Forelimb muscle (tissue), 1 donor: ENCODE measurements at regions not wholly inside any gene's neighbourhood (a gene's known extent, or its start where the extent isn't known, plus 50 kb on each side); places are given as distances from the start of the nearest gene placed in this dataset.

Source experiments
- DNase-seq: peaks from one replicate; pipeline ENCODE4 v3.0.0-alpha.2; 2013; ENCODE audit warnings: low read depth

DNA sequence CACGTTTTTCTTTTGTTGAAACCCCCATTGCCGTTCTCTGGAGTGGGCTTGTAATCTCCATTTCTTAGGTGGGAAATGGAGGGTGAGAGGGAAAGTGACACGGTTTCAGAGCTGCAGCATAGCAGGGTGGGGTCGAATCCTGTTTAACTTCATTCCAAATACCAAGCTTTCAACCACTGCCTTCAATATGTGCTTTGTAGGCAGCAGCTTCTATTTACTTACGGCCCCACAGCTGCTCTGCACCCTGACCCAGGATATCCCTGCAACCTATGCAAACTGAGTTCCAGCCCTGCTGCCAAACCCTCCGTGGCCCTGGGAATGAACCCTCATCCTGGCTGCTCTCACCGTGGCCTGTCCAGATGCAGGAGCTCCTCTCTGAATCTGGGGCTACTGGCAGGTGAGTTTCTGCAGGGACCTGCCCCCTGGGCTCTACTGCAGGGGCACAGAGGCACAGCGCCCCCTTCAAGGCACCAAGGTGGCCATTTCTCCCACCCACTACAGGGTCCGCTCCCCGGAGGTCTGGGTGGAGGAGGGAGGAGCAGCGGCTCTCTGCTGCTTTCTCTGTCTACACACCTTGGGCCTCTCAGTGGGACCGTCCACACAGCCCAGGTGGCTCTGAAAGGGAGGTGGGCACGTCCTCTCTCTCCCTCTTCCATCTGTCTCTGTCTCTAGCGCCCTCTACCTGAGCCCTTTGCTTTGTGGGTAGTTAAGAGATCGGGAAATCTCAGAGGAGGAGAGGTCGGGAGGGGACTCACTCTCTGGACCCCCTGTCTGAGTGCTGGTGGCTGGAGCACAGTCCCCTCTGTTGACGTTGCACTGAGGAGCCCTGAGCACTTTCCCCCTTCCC, 279.1 kb downstream of the BRD1 start:
- DNase-seq = no peak

DNA sequence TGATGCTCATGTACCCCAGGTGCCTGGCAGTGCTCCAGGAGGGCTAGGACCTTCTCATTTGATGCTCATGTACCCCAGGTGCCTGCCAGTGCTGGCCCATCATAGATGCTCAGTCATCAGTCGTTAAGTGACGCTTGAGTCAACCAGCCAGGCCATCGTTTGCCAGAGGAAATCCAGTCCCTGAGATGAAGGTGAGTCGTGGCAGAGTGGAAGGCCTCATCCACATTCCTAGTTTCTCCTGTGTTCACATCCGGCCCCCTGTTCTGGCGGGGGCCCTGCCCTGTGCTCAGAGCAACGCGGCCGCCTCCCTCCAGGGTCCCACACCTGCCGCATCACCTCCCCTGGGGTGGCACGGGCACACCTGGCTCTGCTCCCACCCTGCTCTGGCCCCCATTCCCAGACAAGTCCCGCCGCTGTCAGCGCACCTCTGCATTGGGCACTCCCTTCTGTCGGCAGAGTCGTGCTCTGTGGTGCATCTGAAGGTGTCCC, 279.9 kb downstream of the BRD1 start:
- no peak for DNase-seq

DNA sequence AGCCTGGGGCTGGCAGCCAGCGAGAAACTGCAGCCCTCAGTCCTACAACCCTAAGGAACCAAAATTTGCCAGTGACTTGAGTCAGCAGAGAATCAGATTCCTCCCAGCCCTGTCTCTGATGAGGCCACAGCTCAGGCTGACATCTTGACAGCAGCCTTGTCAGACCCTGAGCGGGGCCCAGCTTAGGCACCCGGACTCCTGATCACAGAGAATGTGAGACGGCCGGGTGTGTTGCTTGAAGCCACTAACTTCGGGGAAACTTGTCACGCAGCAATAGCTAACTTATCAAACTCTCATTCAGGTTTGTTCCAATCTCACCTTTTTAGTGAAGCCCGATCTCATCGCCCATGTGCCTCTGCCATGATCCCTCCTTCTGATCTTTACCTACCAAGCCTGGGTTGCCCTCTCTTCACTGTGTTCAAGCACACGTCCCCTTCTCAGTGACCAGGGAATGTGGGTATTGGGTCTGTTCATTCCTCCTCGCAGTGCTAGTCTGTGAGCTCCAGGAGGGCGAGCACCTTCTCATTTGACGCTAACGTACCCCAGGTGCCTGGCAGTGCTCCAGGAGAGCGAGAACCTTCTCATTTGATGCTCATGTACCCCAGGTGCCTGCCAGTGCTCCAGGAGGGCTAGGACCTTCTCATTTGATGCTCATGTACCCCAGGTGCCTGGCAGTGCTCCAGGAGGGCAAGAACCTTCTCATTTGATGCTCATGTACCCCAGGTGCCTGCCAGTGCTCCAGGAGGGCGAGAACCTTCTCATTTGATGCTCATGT, 280.7 kb downstream of the BRD1 start:
- DNase-seq = no peak

DNA sequence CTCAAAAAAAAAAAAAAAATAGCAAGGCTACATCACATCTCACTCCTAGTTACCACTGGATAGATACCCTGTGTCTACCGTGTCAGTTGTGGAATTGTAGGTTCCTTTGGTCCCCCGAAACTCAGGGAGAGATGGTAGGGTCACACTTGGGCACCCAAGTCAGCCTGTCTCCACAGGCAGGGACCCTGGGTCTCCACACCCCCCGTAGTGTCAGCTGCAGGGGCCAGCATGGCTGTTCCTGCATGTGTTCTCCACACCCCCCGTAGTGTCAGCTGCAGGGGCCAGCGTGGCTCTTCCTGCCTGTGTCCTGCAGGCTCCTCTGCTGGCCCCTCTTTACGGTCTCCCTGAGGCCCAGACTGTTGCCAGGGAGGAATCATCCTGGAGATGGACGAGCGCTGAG, 282.1 kb downstream of the BRD1 start:
- no peak for DNase-seq

DNA sequence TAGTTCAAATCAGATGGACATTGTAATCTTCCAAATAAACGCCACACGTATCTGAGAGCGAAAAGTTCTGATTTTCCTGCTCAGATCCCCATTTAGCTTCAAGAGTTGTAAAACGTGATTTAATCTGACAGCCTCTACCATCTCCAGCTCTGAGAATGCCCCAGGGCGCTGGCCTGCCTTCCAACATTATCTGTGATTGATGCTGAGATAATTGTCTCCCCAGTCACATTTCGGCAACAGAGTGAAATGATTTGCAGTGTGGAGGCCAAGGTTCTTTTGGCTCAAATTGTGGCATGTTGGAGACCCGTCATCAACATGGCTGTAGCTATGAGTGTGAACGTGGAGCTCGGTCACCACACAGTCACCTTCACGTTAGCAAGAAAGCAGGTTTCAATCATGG, 283.4 kb downstream of the BRD1 start:
- DNase-seq = no peak

DNA sequence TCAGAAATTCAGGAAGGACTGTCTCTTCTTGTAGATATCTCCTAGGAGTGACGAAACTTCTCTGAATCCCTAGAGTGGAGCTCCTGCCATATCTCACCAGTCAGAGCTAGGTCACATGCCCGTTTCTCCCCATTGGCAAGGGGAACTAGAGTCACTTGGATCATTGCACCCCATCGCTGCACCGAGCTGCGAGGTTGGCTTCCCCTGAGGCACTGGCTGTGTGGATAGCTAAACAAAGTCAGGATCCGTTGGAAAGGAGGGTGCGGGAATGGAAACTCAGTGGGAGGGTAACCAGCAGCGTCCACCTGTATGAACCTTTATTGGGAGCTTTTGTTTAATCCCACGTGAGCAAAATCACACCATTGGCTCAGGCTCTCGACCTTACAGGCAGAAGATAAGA, 283.8 kb downstream of the BRD1 start:
- DNase-seq = no peak

DNA sequence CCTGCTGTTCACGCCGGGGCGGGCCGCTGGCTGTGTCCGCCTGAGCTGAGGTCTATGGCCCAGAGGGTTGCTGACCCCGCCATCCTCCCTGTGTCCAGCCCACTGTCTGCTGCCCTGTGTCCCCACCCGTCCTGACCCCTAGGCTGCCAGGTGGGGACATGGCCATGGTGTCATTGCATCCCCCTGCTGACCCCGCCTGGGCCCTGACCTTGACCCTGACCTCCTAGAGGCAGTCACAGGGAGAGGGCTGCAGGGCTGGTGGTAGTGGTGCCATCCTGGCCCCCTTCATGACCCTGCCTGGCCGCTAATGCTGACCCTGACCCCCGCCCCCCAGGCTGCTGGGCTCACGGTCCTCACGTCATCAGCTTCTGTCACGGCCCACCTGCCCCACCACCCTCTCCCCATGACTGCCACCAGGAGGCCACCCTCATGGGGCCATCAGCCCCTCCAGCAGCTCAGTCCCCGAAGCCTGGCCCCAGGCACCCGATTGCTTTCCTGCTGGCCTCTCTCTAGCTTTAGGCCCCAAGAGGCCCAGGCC, 285.9 kb downstream of the BRD1 start:
- DNase-seq = no peak

DNA sequence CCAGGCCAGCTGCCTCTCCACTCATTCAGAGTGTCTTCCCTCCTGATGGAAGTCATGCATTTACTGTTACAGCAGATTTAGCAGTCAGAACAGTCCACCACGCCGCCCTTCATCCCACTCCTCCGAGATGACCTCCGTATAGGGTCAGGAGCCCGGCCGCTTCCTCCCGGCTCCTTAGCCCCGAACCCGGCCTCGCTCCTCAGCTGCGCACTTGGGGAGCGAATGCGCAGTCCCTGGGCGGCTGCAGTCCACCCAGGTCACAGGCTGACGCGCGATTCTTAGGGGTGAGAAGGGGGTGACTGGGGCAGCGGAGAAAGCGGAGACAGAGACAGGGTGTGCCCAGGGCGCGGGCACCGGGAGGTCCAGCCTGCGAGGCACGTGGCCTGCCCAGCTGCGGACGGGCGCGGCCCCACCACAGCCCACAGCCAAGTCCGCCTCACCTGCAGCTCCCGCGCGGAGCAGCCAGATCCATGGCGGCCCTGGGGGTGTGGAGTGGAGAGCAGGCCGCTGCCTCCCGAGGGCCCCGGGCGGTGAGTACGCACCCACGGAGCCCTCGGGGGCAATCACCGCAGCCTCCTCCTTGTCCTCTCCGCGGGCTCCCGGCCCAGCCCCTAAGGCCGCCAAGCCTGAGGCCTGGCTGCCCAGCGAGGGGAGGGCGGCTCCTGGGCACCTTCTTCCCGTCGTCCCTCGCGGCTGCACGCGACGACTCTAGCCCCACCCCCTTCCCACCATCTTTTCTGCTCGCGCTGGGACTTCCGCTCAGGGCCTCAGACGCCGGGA, 286.6 kb downstream of the BRD1 start:
- no peak for DNase-seq

DNA sequence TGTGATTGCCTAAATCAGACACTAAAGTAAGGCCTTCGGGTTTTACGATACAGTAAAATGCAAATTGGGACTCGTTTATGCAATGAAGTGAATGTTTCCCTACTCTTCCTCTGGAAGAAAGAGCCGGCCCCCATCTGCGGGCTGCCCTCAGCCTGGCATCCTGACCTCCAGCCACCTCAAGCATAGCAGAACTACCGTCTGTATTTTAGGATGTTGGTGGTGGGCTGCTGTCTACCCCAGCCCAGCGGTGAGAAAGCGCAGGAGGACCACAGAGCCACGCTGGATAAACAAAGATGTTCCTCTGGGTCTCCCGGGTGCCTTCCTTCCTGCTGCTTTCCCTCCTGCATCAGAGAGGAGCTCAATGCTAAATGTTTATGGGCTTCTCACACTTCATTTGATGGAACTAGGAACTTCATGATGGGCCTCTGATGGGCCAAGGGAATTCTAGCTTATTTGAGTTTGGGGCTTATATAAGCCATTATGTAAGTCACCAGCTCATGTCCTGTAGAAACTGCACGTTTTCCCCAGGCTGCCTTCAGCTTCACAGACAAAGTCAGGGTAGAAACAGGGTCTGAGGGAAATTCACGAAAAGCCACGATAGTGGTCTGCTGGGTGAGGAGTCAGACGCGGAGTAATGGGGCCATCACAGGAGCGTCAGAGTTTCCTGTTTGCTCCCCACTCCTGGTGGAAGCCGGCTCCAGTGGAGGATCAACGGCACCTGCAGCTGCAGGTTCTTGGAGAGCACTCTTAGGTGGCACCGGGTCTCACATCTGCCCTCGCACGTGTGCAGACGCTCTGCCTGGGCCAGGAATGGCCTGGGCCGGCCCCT, 287.4 kb downstream of the BRD1 start:
- no peak for DNase-seq

DNA sequence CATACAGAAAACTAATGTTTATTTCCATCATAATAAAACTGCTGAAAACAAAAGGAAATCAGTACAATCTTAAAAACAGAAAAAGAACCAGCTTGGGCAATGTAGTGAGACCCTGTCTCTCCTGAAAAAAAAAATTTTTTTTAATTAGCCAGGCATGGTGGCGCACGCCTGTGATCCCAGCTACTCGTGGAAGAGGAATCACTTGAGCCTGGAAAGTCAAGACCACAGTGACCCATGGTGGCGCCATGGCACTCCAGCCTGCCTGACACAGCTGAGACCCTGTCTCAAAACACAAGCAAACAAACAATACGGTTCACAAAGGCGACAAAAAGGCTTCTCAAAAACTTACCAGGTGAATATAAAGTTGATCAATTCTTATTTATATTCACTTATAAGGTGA, 289.7 kb downstream of the BRD1 start:
- DNase-seq = no peak

DNA sequence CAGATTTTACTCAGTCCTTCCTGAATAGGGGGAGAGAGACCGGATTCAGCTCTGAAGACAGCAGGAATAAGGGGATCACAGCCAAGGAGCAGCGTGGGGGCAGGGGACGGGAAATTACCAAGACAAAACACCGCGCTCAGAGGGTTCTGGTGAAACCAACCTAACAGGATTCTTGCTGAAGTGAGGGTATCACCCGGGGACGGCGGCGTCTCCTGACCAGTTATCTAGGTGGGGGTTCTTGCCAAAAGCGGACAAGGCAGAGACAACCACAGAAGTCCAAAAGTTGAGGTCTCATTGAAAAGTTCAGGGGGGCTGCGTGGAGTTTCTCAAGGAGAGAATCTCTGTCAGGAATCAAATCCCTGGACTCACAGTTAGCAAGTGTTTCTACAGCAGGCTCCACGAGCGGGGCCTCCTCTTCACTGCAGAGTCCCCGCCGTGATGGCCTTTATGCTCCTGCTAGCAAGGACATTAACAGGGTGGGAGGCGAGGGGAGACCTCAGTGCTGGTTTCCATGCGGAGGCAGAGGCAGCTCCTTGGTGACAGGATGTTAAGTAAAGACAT, 291.0 kb downstream of the BRD1 start:
- no peak for DNase-seq

DNA sequence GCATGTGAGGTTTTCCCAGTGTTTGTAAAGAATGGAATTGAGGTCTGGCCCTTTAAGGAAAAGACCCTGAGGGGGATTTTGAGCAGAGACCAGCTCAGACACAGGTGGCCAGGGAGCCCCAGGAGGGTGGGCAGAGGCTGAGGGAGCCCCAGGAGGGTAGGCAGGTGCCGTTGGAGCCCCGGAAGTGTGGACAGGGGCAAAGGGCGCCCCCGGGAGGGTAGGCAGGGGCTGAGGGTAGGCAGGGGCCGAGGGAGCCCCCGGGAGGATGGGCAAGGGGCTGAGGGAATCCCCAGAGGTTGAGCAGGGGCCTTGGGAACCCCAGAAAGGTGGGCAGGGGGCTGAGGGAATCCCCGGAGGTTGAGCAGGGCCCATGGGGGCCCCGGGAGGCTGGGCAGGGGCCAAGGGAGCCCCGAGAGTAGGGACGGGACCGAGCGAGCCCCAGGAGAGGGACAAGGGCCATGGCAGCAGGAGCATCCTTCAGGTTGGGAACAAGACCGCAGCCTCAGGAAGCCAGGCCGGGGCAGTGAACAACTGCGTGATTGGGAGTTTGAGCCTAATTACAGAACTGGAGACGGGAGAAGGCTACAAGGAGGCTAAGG, 292.0 kb downstream of the BRD1 start:
- no peak for DNase-seq

DNA sequence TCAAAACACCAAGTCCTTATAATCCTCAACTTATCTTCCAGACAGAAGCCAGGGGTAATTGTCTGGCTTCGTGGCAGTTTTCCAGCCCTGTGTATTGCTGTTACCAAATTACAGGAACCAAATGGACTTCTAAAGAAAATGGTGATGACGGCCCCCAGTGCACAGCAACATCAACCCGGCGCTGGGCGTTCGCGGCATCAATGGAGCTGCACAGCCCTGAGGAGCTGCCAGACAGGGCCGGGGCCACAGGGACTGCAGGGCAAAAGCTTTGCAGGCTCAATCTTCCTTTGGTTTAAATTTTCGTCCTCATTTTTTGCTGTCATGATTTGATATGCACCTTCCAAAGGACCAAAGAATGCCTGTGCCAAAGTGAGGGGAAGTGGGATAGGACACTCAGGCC, 292.5 kb downstream of the BRD1 start:
- DNase-seq = no peak

DNA sequence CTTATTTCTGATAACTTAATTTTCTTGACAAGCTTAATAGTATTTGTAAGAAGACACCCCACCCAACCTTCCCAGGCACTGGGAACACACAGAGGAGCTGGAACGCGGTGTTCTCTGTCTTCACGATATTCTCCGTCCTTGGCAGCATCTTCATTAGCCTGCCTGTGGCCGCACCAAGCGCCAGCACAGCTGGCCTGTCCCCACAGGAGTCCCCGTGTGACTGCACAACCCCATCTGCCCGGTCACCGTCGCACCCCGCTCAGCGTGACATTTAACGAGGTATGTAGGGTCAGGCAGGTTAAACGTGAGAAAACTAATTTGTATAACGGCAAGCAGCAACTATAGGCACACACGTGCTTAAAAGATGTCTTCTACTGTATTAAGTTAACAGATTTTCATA, 293.3 kb downstream of the BRD1 start:
- DNase-seq = no peak

DNA sequence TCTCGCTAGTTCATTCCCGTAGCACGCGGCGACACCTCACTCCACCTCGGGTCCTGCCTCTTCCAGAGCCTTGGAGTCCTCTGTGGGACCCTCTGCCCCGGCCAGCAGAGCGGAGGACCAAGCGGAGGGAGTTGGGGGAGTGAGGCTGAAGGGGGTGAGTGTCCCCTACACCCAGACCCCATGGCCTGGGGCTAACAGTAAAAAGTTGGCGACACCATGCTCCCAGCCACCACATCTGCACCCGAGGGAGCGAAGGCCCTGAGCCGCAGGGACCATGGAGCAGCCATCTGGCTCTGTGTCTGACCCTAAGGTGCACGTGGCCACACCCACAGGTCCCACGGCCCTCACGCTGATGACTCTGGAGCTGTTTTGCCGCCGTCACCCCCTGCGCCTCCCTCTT, 293.8 kb downstream of the BRD1 start:
- DNase-seq = no peak

DNA sequence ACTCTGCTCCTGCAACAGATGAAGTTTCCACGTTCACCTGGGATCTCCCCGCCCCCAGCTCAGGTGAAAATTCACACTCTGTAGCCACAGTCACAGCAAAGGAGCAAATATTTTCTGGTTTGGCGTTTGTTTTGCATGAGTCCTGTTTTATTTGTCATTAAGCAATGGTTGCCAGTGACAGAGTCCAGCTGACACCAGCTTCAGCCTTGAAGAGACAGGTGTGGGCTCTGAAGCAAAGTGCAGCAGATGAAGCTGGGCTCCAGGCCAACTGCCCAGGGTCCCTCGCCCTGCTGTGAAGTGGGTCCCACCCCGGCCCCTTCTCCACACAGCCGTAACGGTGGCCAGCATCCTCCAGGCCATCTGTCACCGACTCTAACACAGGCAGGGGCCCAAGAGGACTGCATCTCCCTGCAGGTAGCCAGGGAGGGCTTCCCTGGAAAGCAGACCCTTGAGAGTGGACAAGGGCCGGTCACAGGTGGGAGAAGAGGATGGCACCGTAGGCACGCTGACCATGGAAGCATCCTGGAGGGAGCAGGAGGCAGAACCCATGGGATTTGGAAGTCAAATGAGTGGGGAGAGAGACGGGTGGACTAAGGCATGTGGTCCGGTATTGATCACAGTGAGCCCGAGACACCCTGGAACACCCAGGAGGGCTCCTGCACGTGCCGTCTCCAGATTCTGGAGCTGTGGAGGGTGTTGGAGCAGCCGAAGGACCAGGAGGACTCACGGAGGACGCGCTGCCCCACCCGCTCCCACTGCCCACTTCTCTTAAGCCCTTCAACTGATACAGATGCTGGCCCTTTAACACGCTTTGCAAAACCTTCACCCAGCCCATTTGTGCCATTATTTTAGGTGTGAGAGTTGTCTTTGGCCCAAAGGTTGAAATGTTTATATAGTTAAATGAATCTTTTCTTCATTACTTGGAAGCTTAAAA, 294.5 kb downstream of the BRD1 start:
- no peak for DNase-seq

DNA sequence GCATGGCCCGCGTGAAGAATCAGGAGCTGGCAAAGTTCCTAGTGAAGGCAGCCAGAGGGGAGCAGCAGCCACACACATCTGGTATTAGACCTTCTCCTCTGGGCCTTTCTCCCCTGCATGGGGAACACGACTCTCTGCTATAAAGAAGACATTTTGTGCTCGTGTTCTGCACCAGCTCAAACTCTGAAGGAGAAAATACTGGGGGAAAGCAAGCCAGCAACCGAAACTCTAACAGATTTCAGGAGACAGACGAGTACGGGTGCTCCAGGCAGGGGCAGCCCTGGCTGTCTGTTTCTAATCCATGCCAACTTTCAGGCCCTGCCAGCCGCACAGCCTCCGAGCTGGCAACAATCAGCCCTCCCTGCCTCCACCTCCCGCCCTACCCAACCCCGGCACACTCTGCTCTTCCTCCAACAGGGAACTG, 296.3 kb downstream of the BRD1 start:
- no peak for DNase-seq

DNA sequence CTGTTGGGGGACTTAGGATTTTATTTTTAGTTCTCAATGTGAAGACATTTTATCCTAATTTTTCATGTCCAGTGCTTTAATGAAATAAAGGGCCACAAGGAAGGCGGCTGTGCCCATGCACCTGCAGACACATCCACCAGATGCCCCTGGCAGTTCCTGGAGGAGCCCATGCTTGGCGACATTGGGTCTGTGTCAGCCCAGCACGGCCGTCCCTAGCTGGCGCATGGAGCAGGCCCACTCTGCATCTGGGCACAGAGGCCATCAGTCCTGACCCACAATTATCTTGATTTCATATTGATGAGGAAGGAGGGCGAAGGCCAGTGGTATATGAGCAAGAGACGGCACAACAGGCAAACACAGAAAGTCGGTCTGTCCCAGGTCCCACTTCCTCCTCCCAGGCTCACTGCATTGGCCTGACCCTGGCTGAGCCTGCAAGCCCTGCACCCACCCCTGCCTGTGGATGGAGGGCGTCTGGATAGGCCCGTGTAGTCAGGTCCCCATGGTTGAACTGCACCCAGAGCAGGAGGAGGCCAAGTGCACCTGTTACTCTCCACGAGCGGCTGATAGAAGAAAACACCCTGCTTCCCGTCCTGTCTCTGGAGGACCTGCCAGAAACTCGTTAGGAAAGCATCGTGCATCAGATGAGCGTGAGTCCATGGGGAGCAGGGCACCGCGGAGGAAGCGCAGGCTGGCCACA, 296.9 kb downstream of the BRD1 start:
- DNase-seq = no peak

DNA sequence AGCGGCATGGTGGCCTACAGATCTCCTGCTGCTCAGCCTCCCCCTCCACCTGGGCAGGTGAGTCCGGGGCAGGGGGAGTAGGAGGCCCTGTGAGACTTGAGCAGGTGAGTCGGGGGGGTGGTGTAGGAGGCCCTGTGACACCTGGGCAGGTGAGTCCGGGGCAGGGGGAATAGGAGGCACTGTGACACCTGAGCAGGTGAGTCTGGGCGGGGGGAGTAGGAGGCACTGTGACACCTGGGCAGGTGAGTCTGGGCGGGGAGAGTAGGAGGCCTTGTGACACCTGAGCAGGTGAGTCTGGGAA, 299.3 kb downstream of the BRD1 start:
- DNase-seq = no peak
